ENCODE measurements at regions not wholly inside any gene's neighbourhood (a gene's known extent, or its start where the extent isn't known, plus 50 kb on each side); places are given as distances from the start of the nearest gene placed in this dataset.

GRCh38 chr12:73210548-73211204 is 938.5 kb downstream of the TRHDE start:
- no peaks in the 10 kb centered on the region for H3K9me3 ChIP-seq
- no peaks in the 10 kb centered on the region for H3K4me1 ChIP-seq
- no peaks in the 10 kb centered on the region for H3K36me3 ChIP-seq
- intact Hi-C loops (cut with DNase I; ENCODE audit: low total_unique reads), result no loop called here
- DNase-seq, result no peak
- TF ChIP-seq, protein P1, sequence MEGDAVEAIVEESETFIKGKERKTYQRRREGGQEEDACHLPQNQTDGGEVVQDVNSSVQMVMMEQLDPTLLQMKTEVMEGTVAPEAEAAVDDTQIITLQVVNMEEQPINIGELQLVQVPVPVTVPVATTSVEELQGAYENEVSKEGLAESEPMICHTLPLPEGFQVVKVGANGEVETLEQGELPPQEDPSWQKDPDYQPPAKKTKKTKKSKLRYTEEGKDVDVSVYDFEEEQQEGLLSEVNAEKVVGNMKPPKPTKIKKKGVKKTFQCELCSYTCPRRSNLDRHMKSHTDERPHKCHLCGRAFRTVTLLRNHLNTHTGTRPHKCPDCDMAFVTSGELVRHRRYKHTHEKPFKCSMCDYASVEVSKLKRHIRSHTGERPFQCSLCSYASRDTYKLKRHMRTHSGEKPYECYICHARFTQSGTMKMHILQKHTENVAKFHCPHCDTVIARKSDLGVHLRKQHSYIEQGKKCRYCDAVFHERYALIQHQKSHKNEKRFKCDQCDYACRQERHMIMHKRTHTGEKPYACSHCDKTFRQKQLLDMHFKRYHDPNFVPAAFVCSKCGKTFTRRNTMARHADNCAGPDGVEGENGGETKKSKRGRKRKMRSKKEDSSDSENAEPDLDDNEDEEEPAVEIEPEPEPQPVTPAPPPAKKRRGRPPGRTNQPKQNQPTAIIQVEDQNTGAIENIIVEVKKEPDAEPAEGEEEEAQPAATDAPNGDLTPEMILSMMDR (IDR thresholded peaks at IDR 0.05), result no peak
- H3K27ac ChIP-seq, result no peak overlapping the region
- no peaks in the 10 kb centered on the region for H3K27me3 ChIP-seq
- H3K4me3 ChIP-seq, result no peak overlapping the region

DNA sequence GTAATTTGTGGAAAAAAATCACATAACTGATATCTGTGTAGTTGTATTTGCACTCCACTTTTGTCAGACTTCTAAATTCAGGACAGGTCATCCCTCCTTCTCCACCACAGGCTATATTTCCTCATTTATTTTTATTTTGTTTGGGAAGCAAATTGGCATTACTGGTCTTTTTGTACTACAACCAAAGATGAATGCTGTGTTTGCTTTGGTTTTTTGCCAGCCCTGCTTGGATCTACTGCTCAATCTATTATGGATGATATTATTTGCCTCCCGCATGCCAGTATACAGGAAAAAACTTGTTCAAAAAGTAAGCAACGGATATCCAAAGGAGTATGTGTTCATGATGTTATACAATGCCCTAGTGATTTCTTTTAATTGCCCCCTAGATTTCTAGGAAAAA is 948.8 kb downstream of the TRHDE start:
- H3K4me1 ChIP-seq, result no peaks in the 10 kb centered on the region
- H3K36me3 ChIP-seq, result no peaks in the 10 kb centered on the region
- intact Hi-C loops (cut with DNase I; ENCODE audit: low total_unique reads), result no loop called here
- H3K9me3 ChIP-seq, result no peaks in the 10 kb centered on the region
- H3K27me3 ChIP-seq, result no peaks in the 10 kb centered on the region
- TF ChIP-seq, protein P1 (IDR thresholded peaks at IDR 0.05), result no peak
- H3K27ac ChIP-seq, result no peak overlapping the region
- H3K4me3 ChIP-seq, result no peak overlapping the region
- DNase-seq, result no peak

DNA sequence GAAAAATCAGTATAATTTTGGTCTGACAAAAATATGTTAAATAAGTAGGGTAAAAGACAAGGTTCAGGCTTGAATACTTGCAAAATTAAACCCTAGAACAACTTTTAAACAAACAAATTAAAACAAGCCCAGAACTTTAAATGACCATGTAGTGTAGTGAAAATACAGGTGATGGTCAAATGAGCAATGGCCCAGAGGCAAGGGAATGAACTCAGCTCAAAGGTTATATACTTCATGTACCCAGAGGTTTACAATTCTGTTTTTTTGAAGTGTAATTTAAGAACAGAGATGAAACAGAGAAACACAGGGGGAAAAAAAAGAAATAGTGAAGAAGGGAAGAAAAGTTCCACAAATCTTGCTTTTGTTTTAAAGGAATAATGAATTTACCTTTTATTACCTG is 949.2 kb downstream of the TRHDE start:
- Histone ChIP-seq H3K4me3 (no peak overlapping the region), H3K27me3 (no peaks in the 10 kb centered on the region), H3K4me1 (no peaks in the 10 kb centered on the region), H3K9me3 (no peaks in the 10 kb centered on the region), H3K36me3 (no peaks in the 10 kb centered on the region), H3K27ac (no peak overlapping the region)
- TF ChIP-seq, protein P1 (IDR thresholded peaks at IDR 0.05), result no peak
- intact Hi-C loops (cut with DNase I; ENCODE audit: low total_unique reads), result no loop called here
- no peak for DNase-seq

GRCh38 chr12:73221836-73222235 is 949.7 kb downstream of the TRHDE start:
- H3K27me3 ChIP-seq, result no peaks in the 10 kb centered on the region
- no peaks in the 10 kb centered on the region for H3K9me3 ChIP-seq
- H3K4me1 ChIP-seq, result no peaks in the 10 kb centered on the region
- DNase-seq, result no peak
- no peaks in the 10 kb centered on the region for H3K36me3 ChIP-seq
- no peak overlapping the region for H3K4me3 ChIP-seq
- H3K27ac ChIP-seq, result no peak overlapping the region
- intact Hi-C loops (cut with DNase I; ENCODE audit: low total_unique reads), result no loop called here
- TF ChIP-seq, protein P1 (IDR thresholded peaks at IDR 0.05), result no peak

DNA sequence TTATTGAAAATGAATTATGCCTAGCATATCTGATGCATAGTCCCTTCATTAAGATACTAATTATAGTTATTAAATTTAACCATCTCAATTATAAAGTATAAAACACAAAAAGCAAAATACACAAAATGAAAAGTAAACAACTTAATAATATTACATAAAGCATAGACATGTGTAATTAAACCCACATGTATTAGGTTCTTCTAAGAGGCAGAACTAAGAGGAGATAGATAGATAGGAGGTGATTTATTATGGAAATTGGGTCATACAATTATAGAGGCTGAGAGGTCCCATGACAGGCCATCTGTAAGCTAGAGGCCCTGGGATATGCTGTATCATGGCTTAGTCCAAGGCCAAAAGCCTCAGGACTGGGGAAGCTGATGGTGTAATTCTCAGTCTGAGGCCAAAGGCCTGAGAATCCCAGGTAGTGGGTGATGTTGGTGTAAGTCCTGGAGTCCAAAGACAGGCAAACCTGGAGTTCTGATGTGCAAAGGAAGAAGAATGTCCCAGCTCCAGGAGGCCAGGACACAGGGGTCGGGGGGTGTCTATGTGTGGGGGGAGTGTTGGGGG is 953.3 kb downstream of the TRHDE start:
- DNase-seq, result no peak

More for the DNA sequence above, 953.3 kb downstream of the TRHDE start:
- H3K27ac ChIP-seq, result no peak overlapping the region
- H3K4me3 ChIP-seq, result no peak overlapping the region
- intact Hi-C loops (cut with DNase I; ENCODE audit: low total_unique reads), result no loop called here
- no peaks in the 10 kb centered on the region for H3K9me3 ChIP-seq
- TF ChIP-seq, protein P1 (IDR thresholded peaks at IDR 0.05), result no peak
- no peaks in the 10 kb centered on the region for H3K27me3 ChIP-seq
- H3K36me3 ChIP-seq, result no peaks in the 10 kb centered on the region
- H3K4me1 ChIP-seq, result no peaks in the 10 kb centered on the region
